ENCODE measurements at regions not wholly inside any gene's neighbourhood (a gene's known extent, or its start where the extent isn't known, plus 50 kb on each side); places are given as distances from the start of the nearest gene placed in this dataset.

DNA sequence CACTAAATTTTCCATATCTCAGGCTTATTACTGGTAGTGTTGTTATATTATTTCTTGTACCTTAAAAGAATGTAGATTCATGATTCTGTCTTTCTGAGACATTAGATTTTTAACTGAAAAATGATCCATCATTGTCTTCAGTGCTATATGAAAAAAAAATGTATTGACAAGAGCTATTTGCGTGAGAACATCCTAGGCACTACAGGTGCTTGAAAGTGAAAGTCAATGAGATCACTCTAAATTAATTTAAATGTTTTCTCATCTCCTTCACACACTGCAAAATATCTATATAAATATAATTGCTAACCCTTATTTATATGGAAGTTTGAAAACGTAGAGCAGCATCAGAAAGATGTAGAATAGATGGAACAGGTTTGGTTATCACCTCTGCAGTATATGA lies 684.6 kb downstream of the TRIB2 start:
- Histone ChIP-seq H3K36me3 (replicated peaks in 1 of 2; ENCODE audit: control insufficient read depth in 1 of 2, insufficient read depth in 2 of 2, low read length in 2 of 2) (no peaks in the 10 kb centered on the region), H3K4me3 (replicated peaks in 1 of 3; ENCODE audit: insufficient read depth in 1 of 3, low read depth in 2 of 3, low read length in 3 of 3) (no peak overlapping the region), H3K4me2 (ENCODE audit: low read depth, low read length) (no peak overlapping the region), H3K9ac (ENCODE audit: insufficient read depth, low read depth, low read length) (no peak overlapping the region), H3K9me3 (ENCODE audit: low read length) (peaks cover 43% of the 10 kb centered on the region), H3K27me3 (ENCODE audit: control insufficient read depth in 1 of 2, insufficient read depth in 2 of 2, low read length in 2 of 2) (no peaks in the 10 kb centered on the region), H3K4me1 (ENCODE audit: insufficient read depth, low read length) (no peaks in the 10 kb centered on the region), H2AFZ (ENCODE audit: low read length) (no peak overlapping the region), H3K79me2 (ENCODE audit: insufficient read depth, low read length) (no peaks in the 10 kb centered on the region), H3K27ac (ENCODE audit: extremely low read length, insufficient read depth, low read length) (no peak overlapping the region), H4K20me1 (ENCODE audit: insufficient read depth, low read length) (no peaks in the 10 kb centered on the region)
- CTCF ChIA-PET (ENCODE audit: low intra/inter-chr PET ratio, low total read pairs): no interaction called here
- no TSS peak for BruUV-seq (replicated peaks)
- DNase-seq (ENCODE audit: low spot score) (no peak), FAIRE-seq (no peak), ATAC-seq (no peak)
- WGBS (ENCODE audit: low lambda C conversion rate): 14% methylated on average over 2 of the region's 2 CpGs
- POLR2A ChIA-PET: no interaction called here
- intact Hi-C loops (cut with micrococcal nuclease; ENCODE audit: unreplicated experiment): no loop called here
- in situ Hi-C loops (cut with HindIII; ENCODE audit: extremely low pct_ligation_motif_present, low pct_unique_long_range_greater_than_20kb): no loop called here
- TF ChIP-seq NCOA5 (CRISPR knock-in tag; IDR thresholded peaks at IDR 0.05): no peak
- no peak for TF ChIP-seq STAT6 (CRISPR knock-in tag; IDR thresholded peaks at IDR 0.05; ENCODE audit: borderline replicate concordance)
- no peak for TF ChIP-seq ZNF12 (CRISPR knock-in tag; IDR thresholded peaks at IDR 0.05)
- no peak for TF ChIP-seq SETDB1 (CRISPR knock-in tag; IDR thresholded peaks at IDR 0.05; ENCODE audit: borderline replicate concordance)
- no peak for TF ChIP-seq RFX1 (IDR thresholded peaks at IDR 0.05)
- TF ChIP-seq ZNF556 (CRISPR knock-in tag; IDR thresholded peaks at IDR 0.05; ENCODE audit: borderline replicate concordance): no peak
- no peak for TF ChIP-seq GLMP (CRISPR knock-in tag; IDR thresholded peaks at IDR 0.05; ENCODE audit: borderline replicate concordance)
- TF ChIP-seq CREB3 (CRISPR knock-in tag; IDR thresholded peaks at IDR 0.05): no peak
- TF ChIP-seq ZNF251 (CRISPR knock-in tag; IDR thresholded peaks at IDR 0.05): no peak
- no peak for TF ChIP-seq HNF1A (IDR thresholded peaks at IDR 0.05; ENCODE audit: low read depth)
- TF ChIP-seq HNF1A (CRISPR knock-in tag; IDR thresholded peaks at IDR 0.05; ENCODE audit: borderline replicate concordance): no peak
- TF ChIP-seq ZNF552 (CRISPR knock-in tag; IDR thresholded peaks at IDR 0.05; ENCODE audit: borderline replicate concordance): no peak
- no peak for TF ChIP-seq ZNF263 (CRISPR knock-in tag; IDR thresholded peaks at IDR 0.05)
- TF ChIP-seq HMG20A (CRISPR knock-in tag; IDR thresholded peaks at IDR 0.05; ENCODE audit: borderline replicate concordance): no peak
- no peak for TF ChIP-seq KLF15 (CRISPR knock-in tag; IDR thresholded peaks at IDR 0.05; ENCODE audit: borderline replicate concordance)
- no peak for TF ChIP-seq ZGPAT (CRISPR knock-in tag; IDR thresholded peaks at IDR 0.05)

Data from HepG2 (cell line).